GM21390 (cell line): ENCODE measurements at regions not wholly inside any gene's neighbourhood (a gene's known extent, or its start where the extent isn't known, plus 50 kb on each side); places are given as distances from the start of the nearest gene placed in this dataset.

ENCODE experiments used
- ATAC-seq: cut with Tn5 transposase; IDR thresholded peaks from one replicate; pipeline ENCODE4 v1.9.1; 2021; ENCODE audit not compliant: unreplicated experiment

GRCh38 chr14:101189266-101189665 lies 285.7 kb upstream of the RTL1 start:
- no peak for ATAC-seq

DNA sequence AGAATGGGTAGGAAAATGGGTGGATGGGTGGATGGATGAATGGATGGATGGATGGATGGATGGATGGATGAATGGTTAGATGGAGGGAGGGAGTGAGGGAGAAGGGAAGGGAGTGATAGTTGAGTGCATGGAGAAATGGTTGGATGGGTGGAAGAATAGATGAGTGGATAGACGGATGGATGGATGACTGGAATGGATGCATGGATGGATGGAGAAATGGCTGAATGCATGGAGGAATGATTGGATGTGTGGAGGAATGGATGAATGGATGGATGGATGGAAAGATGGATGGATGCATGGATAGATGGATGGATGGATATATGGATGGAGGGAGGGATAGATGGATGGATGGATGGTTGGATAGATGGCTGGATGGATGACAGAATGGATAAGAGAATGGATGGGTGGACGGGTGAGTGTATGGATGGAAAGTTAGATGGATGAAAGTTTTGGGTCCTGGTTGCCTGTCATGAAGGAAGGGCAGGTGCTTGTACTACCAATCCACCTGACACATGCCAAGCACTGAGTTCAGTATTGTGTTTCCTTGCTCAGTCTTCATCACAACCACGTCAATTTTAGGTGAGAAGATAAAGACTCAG lies 286.5 kb upstream of the RTL1 start:
- no peak for ATAC-seq

GRCh38 chr14:101191101-101191720 lies 287.7 kb upstream of the RTL1 start:
- ATAC-seq = no peak

DNA sequence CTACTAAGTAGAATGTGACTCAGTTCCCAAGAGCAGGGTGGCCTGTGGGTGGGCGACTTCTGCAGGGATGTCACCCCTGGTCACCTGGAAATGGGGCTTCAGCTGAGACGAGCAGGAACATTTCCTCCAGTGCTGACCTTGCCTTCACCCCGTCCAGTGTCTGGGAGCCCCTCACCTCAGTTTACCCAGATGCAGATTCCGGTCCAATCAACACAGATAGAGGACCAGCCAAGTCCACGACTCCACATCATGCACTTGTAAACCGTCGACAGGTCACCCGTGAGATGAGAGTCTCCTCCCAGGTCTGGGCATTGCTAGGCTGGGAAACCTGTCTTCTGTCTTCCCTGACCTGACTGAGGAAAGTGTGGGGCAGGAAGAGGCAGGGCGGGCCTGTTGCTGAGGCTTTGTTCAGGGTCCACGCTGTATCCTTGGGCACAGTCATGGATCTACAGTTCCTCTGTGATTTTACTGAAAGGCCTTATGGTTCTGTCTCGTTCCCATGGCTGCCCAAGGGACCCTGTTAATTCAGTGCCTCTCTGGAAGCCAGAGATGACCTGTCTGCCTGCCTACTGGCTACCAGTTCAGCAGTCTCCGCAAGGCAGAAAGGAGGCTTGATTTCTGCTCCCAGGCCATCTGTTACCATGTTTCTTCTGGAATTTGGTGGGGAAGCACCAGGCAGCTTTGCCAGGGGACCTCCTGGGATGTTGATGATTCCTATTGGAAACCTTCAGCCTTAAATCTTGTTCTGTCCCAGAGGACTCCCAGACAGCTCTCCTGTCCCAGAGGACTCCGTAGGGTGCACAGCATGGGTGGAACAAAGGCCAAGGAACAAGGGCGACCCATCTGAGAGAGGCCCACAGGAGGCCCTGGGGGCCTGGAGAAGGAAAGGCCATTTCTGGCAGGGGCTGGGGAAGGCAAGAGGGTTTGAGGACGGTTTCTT lies 288.5 kb upstream of the RTL1 start:
- ATAC-seq = no peak

DNA sequence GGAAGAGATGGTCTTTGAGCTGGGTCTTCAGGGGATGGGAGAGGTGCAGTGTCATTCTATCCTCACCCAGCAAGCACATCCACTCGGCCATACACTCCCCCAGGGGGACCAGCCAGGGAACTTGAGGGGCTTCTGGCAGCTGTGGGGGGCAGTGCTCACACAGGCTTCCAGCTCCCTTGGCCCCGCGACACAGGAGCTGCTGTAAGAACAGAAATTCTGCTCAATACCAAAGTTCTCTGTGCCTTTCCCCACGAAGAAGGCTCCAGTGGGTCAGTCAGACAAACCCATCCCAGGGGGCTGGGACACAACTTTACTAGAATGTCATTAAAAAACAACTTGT lies 289.1 kb upstream of the RTL1 start:
- no peak for ATAC-seq

GRCh38 chr14:101193106-101193844 lies 289.8 kb upstream of the RTL1 start:
- ATAC-seq = no peak

- ATAC-seq = no peak
These were observed 290.4 kb upstream of the RTL1 start for GRCh38 chr14:101193845-101194372.

DNA sequence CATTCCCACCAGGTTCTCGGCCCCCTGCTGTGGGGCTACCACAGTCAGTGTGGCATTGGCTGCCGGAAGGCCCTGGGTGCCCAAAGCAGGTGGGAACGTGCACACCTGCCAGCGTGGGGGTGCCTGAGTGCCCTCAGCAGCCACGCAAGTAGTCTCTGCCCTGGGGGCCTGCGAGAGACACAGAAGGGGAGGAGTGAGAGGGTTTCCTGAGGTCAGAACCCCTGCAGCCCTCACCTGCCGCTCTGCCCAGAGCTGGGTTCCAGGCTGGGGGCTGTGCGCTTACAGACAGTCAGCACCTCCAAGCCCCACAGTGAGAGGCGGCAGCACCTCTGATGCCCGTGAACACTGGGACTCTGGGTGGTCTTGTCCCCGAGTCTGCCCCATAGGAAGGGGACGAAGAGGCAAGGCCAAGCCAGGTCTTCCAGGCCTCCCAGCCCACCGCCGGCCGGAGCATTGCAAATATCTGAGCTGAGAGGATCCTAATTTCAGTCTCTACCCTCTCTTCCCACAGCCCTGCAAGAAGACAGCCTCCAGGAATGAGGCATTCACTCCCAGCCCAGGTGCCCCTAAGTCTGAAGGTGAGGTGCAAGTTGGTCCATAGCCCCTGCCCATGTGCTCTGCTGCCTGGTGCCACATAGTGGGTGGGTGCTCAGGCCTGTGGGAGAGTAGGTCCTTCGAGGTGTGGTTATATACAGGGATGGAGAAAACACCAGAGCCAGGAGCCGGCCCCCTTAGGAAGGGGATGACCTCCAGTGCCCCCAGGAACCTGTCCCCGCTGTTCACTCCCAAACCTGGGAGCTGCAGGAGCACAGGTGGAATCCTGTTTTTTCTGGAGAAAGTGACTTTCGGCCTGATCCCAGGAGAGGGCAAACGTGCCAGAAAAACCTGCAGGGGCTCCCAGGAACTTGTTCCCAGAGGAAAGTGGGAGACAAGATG lies 291.1 kb upstream of the RTL1 start:
- no peak for ATAC-seq

DNA sequence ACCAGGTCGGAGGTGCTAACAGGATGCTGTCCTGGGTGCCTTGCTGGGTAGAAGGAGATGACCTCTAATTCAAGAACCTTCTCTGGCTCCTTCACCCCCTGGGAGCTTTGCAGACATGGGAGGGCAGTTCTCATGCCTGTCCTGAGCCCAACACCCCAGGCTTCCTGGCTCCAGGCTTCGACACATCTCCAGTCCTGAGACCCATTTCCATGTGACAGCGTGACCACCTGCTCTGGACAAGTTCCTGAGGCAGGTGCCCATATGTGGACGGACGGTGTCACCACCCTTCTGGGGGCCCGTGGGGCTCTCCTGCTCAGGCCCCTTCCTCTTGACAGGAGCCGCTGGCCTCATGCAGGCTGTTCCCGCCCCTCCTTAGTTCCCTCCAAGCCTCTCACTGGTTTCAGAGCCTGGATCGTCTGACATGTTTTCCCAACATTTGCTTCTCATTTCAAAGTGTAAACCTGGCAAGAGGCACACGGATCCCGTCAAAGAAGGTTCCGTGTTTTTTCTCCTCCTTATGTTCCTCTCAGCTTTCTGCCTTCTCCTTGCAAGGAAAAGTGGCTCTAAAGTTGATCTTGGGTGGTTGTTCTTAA lies 291.9 kb upstream of the RTL1 start:
- ATAC-seq = no peak

- no peak for ATAC-seq
These were observed 292.7 kb upstream of the RTL1 start for GRCh38 chr14:101196051-101196712.

DNA sequence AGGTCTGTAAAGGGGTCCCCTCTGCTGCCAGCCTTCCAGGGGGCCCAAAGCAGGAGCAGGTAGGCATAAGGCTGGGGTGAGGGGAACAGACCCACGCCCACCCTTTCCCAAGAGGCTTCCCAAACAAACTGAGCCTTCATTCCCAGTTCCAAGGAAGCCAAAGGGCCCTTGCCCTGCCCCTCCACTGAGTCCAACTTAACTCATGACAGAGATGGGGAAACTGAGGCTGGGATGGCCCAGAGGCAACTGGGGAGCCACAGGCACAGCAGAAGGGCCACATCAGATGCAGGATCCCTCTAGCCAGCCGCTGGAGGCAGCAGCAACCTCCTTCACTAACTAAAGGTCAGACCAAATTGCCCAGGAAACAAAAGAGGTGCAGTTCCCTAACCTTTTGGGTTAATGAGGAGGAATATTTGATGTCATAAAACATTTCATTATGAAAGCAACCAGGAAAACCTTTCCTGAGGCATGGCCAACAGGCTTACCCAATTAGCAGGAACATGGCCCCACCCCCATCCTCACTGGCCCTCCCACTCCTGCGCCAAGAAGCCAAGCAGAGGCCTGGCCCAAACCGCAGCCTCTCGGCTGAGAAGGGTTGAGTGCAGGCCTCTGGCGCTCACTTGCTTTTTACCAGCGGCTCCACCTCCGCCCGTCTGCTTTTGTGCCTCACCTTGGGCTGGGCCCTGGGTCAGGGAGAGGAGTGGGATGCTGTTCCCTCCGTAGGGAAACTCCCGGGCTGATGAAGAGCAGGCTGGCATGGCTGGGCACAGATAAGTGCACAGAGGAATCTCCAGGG lies 293.5 kb upstream of the RTL1 start:
- no peak for ATAC-seq

GRCh38 chr14:101197595-101198397 lies 294.3 kb upstream of the RTL1 start:
- ATAC-seq = no peak

DNA sequence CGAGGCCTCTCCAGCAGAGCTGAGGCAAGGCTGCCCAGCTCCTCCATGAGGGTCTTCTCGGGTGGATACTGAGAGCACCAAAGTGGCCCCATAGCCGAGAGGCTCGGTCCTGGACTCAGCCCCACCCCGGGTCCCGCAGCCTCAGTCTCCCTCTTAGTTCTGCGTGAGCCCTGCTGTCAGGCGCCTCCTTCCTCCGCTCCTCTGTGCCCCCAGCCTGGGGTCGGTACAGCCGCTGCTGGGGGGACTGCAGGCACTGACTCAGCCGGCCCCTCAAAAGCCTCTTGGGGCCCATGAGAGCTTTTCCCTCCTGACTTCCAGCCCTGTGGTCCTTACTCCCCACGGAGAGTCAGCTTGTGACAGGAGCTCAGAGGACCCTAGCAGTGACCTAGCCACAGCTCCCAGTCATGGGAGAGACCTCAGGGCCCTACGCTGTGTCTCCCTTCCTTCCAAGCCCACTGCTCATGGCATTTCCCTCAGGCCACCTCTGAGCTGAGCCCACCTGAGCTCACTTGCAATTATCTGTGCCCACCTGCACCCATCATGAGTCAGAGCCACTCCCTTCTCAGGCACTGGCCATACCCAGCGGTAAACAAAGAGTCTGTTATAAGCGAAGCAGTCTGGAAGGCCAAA lies 295.0 kb upstream of the RTL1 start:
- no peak for ATAC-seq

- ATAC-seq = no peak
These were observed 295.7 kb upstream of the RTL1 start for GRCh38 chr14:101199028-101199770.

- ATAC-seq = no peak
These were observed 296.6 kb upstream of the RTL1 start for GRCh38 chr14:101200008-101200649.
